Inflammatory macrophage (primary cell): ENCODE measurements at regions not wholly inside any gene's neighbourhood (a gene's known extent, or its start where the extent isn't known, plus 50 kb on each side); places are given as distances from the start of the nearest gene placed in this dataset.
A peak's percentile ranks its signal among the peaks of the same experiment; 100 is the strongest.

Experiments
- DNase-seq, 2 donors: peaks; one replicate each; pipeline ENCODE4 v3.0.0-alpha.2; 2020 to 2022

DNA sequence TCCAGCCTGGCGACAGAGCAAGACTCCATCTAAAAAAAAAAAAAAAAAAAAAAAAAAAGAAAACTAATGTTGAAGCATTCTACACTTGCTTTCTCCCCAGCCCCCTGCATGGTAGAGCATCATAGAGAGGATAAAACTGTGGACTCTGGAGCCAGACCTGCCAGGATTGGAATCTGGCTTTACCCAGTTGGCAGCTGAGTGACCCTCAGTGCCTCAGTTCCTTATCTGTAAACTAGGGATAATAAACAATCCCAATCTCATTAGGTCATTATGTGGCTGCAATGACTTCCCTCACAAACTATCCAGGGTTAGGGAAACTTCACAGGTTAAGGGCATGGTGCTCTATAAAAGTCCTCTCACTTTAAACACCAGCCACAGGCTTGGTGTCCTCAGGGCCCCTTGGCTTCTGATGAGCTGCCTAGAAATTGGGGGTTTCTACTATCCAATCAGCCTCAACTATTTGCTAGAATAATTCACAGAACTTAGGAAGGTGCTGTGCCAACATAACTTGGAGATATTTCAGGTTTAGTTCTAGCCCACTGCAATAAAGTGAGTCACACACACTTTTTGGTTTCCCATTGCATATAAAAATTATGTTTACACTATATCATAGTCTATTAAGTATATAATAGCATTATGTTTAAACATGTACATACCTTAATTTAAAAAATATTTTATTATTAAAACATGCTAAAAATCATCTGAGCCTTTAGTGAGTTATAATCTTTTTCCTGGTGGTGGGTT is 180.5 kb upstream of the B3GALT2 start:
- DNase-seq: no peak

DNA sequence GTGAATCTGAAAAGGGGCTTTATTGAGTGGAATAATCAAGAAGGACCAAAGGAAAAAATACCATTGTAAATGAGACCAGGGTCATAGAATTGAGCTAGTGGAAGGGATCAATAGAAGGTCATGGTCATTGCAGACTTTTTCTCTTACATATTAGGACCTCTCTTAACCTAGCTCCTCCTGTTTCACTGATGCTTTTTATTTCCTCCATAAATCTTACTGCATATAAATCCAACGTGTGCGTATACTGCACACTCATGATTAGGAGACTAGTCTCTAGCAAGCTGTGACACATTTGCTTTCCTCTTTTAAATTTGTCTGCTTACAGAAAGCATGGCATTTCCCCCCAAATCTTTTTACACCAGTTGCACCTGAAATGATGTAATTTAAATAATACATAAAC is 179.6 kb upstream of the B3GALT2 start:
- DNase-seq: no peak

DNA sequence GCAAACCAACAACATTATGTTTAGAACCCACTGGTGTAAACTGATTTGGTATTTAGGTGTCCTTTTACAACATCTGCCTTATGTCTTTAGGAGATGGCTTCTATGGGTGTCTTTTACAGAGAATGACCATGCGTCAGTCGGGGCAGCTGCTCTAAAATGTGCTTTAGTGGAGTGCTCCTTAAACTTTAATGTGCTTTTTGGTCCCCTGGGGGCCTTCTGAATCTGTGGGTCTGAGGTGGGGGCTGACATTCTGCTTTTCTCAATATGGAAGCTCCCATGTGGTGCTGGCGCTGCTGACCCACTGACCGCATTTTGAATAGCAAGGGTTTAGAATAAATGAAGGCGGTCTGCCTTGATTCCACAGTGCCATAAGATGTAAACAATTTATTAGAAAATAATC is 173.2 kb upstream of the B3GALT2 start:
- no peak for DNase-seq

DNA sequence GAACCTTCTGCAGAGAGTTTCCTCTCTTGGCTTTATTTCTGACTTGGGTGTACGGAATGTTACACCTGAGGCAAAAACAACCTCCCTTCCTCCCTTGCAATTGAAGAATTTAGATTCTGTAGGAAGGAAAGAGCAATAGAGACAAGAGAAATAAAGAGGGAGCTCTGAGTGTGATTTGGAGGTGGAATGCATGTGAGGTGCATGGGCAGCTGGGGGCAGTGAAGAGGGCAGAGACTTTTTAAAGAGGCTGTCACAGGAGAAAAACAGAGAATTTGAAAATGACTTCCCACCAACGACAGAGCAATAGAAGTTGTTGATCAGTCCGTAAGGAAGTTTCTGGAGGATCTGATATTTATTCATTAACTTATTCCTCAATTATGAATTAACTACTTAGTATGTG is 172.0 kb upstream of the B3GALT2 start:
- DNase-seq: no peak

DNA sequence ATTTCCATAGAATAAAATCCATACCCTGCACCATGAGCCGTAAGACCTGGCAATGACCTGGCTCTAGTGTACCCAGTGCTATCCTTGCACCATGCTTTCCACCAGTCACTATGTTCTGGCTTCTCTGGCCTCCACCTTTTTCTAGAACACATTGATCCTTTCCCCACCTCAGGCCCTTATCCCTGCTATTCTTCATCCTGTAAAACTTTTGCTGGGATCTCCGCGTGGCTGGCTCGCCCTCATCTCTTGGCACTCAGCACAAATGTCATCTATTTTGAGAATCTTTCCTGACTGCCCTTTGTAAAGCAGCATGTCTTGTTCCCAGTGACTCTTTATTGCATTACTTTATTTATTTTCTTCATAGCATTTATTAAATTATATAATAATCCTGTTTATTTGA is 169.8 kb upstream of the B3GALT2 start:
- DNase-seq: no peak

DNA sequence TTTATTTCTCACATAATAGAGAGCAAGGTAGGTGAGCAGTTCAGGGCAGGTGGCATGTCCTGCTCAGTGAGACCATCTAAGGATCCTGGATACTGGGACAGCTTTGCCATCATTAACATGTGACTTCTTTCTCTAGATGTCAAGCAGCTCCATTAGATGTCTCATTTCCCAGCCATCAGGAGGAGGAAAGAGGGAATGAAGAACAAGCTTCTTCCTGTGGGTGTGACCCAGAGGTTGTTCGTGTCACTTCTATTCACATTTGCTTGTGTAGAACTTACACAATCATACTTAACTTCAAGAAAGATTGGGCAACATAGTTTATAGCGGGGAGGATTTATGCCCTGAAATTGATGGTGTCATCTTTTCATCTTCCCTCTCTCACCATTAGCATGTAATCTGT is 169.2 kb upstream of the B3GALT2 start:
- no peak for DNase-seq

DNA sequence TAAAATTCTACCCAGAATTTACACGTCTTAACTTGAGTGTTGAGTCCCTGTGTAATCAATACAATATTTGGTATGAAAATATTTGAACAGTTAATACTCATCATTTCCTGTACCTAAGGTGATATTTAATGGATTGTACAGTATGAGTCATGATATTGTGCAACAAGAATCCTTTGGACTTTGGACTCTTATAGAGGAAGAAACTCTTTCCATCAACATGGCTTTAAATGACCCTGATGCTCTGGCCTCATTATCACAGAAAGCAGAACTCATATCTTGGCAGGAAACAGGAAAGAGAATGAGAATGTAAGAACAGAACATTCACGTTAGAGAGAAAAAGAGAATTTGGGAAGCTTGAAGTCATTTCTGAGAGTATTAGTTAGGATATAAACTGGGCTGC is 168.8 kb upstream of the B3GALT2 start:
- peak in 1 of 2 donors; percentile 4 for DNase-seq

DNA sequence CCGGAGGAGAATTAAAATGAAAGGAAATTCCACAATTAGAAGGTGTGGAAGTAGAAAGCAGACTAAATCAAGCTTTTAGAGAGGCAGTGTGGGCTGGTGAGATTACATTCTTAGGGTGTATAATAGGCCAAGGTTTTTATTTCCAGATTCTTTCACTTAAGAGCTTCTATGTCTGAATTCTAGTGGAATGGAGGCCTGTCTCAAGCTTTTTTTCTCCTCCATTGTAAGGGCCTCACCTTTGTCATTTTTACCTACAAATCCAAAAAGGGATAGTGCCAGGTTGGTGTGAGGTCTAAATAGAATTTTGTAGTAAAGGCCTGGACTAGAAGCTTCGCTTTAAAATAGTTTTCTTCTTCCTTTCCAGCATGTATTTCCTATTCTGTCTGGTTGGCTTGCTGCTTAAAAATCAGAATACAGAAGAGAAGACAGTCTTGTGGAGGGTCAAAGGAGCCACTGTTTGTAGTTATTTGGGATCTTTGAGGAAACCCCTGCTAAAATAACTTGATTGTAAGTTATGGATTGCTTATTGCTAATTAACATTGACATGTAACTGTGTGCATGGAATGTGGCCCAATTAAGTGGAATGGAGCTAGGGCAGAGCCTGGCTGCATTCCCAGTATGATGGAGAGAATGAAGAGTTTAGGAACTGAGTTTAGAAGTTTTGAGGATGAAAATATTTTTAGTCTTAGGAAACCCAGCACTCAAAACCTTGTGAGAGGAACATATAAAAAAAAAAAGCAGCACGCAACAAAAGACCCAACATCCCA is 162.5 kb upstream of the B3GALT2 start:
- no peak for DNase-seq

DNA sequence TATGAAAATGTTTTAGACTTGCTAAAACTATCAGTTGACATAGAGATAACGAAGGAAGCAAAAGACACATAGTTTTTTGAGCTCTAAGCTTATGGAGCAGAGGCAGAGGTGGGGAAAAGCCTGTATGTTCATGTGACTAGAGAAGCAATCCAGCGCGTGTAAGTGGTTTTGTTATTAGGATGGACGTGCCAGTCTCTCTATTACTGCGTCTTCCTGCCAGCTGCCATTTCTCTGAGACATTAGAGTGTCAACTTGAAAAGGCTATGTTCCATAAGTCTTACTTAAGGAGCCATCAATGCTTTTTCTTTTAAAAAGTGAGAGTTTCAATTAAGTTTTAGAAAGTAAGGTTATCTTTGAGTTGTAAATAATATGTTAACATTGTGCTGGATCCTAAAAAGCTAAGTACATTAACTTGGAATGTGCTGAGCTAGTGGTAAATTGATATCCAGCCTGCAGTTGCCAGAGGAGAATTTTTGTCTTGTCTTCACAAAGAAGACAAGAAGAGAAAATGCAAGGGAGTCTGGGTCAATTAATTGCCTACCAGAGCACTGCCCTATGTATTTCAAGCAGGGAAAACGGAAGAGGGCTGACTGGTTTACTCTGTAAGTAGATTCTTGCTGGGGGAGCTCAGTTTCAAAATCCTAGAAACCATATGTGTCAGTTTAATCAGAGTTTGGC is 161.8 kb upstream of the B3GALT2 start:
- no peak for DNase-seq

DNA sequence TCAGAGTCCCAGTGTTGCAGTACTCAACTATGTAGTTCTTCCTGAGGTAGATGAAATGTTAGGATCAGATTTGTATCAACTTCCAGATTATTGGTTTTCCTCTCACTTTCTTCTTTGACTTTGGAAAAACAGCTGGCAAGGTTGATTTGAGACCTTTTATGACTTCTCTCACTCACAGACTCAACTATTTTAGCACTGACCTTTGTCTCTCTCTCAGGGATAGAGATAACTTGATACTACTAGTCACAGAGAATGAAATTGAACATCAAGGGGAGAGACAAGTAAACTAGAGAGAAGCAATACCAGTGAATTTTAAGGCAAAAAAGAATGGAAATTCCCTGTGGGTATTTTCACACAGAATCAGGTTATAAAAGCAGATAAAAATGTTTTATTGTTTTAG is 159.7 kb upstream of the B3GALT2 start:
- DNase-seq: no peak

DNA sequence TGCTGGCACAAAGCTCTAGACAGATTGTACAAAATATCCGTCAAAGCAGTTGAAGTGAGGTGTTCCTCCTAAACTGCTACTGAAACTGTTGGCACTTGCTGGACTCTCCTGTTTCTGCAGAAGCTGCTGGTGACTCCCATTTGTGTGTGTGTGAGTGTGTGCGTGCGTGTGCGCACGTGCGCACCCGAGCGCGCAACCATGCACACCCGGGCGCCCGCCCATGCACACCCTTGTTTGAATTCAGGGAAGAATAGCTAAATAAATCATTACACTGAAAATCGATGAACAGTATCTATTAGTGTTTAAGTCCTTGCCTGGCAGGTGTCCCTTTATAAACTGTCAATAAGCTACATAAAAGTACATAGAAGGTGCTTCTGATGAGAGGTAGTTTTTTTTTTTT is 156.4 kb upstream of the B3GALT2 start:
- DNase-seq: no peak

DNA sequence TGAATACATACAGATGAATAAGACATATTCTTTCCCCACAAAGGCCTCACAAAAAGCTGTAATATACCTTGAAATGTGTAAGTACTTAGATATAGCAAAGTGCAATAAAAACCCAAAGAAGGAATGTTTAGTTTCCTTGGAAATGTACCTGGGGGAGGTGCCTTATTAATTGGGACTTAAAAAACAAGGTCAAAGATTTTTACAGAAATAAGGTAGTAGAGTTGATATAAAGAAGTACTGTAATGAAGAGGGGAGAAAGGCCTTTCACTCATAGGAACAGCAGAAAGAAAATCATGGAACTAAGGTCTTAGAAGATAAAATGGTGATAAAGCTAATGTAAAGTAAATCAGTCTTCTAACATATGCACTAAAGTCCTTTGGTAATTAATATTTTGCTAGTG is 153.9 kb upstream of the B3GALT2 start:
- DNase-seq: no peak

DNA sequence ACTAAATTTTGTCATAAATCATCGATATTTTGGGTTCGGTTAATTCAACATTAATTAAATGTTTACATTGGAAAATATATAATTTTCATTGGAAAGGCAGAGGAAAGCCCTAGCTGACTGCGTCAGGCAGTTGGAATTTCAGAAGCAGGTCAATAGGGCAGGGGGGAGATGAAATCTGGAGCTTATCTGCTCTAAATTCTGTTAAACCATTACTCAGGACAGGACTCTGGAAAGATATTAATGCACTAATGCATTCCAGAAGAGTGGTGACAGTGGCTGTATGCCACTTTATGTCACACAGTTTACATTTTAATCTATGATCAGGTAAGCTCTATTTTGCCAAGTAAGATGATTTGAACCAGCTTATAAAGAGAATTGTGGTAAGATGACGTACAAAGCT is 153.0 kb upstream of the B3GALT2 start:
- no peak for DNase-seq

DNA sequence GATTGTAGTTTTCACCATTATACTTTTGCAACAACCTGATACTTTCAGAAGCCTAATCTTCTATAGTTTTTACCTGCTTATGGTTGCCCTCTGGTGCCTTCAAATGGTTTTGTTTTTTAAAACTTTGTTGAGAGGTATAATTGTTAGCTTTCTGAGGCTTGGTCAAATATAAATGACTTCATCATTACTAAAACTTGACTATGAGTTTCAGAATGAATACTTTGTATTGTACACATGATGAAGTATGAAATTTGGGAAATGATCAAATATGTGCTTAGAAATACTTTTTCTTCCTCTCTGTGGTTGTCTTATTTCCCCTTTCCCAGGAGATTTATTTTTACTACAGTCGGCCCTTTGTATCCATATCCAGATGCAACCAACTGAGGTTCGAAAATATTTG is 151.8 kb upstream of the B3GALT2 start:
- no peak for DNase-seq

DNA sequence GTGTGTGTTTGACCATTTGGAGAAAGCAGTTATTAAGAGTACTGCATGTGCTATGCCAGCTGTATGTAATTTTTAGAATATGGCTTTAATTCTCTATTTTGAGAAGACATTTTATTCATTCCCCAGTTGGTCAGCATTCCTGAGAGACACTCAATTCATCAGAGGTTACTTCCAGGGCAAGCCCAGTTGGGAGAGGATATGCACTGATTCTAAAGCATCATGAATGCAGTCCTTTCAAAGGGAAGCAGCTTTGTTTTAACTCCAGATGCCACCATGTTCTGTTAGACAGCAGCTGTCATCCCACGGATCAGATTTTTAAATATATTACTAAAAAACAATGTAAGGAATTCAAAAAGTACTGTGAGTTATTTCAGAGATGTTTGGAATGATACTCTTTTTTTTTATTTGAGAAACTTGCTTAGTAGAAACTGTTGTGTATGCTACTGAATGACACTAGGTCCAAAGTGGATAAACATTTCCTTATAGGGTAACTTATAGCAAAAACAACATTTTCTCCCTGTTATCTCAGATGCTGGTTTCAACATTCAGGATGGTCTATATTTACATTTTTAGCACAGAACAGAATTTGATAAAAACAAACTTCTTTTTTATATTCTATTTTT is 149.5 kb upstream of the B3GALT2 start:
- DNase-seq: no peak

DNA sequence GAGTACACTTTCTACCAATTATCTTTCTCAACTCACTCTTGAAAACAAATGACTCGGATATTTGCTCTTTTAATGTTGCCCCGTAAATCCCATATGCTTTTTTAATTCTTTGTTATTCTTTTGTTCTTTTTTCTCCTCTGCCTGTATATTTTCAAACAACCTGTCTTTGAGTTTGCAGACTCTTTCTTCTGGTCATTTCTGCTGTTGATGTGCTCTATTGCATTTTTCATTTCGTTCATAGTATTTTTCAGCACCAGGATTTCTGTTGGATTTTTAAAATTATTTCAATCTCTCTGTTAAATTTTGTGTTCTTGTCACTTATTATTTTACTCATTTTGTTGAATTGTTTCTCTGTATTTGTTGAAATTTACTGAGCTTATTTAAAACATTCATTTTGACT is 146.8 kb upstream of the B3GALT2 start:
- no peak for DNase-seq

DNA sequence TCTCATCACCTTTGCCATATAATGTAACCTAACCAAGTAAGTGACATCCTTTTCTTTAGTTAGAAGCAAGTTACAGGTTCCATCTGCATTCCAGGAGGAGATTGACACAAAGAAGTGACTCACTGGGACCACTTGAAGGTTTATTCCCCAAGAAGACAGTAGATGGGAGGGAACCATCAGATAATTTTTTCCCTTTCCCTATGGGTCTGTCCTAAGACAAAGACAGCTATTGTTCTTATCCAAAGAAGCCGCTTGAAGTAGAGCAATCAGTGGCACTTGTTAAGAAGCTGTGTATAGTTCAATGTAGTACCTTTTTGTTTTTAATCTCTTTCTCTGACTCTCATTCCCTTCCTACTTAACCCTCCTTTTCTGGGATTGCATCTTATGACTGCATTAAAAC is 139.9 kb upstream of the B3GALT2 start:
- no peak for DNase-seq

DNA sequence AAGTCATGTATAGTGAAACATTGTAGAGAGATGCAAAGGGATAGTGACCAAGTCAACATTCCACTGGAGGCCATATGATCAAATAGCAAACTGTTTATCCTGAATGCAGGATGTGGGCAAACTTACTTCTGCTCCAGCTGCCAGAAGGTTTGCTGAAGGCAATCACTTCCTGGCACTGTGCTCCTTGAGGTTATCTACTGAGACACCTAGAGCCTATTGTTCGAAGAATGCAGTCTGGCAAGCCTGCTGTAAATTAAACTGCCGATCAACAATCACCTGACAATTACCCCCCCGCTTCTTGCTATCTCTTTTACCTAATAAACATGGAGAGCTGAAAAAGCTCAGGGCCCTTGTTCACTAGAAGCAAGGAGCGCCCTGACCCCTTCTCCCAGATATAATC is 139.4 kb upstream of the B3GALT2 start:
- no peak for DNase-seq

DNA sequence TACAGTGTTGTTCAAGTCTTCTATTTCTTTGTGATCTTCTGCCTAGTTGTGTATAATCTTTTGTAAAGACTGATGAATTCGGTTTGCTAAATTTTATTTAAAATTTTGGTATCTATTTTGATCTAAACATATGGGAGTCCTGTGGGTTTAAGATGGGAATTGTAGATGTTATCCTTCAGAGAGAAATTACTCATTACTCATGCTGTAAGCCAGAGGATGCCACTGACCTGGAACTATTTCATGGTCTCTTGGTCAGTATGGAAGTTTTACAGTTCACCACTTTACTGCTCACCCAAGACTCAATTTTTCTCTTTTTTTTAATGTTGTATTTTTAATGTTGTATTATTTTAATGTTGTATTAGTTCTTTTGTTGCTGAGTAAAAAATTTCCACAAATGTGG is 138.6 kb upstream of the B3GALT2 start:
- no peak for DNase-seq

DNA sequence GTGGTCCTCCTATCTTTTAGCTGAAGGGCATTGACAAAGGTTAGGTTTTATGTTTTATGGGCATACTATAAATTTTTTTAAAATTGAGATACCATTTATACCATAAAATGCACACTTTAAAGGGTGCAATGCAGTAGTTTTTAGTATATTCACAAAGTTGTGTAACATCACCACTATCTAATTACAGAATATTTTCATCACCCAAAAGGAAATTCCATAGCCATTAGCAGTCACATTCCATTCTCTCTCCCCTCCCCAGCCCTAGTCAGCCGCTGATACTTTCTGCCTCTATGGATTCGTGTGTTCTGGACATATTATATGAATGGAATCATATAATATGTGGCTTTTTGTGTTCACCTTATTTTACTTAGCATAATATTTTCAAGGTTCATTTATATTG is 135.8 kb upstream of the B3GALT2 start:
- DNase-seq: no peak

DNA sequence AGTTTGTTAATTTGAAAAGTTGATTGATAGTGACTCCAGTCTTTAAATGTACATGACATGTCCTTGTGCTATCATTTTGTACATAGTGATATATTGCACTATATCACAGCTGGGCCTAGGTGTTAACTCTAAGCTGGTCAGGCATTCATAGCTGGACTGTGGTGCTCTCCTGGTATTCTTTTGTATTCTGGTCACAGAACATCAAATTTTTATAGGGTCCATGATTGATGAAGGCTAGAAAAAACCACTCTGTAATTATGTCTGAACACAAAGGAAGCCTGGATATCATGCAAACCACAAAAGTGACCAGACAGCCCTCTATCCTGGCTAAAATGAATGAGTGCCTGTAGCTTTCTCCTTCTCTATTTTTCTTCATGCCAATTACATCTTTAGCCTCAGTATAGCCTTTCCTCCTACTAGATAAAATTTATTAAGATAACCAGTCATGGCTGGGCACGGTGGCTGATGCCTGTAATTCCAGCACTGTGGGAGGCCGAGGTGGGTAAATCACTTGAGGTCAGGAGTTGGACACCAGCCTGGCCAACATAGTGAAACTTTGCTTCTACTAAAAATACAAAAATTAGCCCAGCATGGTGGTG is 134.9 kb upstream of the B3GALT2 start:
- DNase-seq: no peak

DNA sequence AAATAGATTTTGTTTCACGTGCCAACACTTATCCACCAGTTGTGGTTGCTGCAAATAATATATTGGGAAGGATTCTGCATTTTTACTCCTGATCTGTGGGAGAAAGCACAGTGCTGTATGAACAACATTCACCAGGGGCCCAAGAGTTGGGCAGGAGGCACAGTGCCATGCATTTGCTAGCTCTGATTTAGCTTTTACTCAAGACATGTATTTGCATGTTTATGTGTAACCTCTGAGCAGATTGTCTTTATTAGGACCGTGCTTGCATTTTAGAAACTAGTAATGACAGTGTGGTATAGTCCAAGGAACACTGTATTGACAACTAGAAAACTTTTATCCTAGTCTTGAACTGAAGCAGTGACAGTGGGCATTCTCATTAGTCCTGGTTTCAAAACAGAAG is 133.9 kb upstream of the B3GALT2 start:
- no peak for DNase-seq

DNA sequence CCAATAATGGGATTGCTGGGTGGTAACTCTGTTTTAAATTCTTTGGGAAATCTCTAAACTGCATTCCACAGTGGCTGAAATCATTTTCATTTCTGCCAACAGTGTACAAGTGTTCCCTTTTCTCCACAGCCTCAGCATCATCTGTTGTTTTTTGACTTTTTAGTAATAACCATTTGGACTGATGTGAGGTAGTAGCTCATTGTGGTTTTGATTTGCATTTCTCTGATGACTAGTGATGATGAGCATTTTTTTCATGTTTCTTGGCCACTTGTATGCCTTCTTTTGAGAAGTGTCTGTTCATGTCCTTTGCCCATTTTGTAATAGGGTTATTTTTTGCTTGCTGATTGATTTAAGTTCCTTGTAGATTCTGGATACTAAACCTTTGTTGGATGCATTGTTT is 131.9 kb upstream of the B3GALT2 start:
- DNase-seq: no peak
